Liver (tissue), 3 donors: ENCODE measurements at regions not wholly inside any gene's neighbourhood (a gene's known extent, or its start where the extent isn't known, plus 50 kb on each side); places are given as distances from the start of the nearest gene placed in this dataset.

Experiments used
- FOXA2 ChIP-seq: IDR thresholded peaks from 2 replicates; pipeline ENCODE4 v1.6.1; 2016; ENCODE audit warnings: antibody characterized with exemption
- TF ChIP-seq, protein P1 (sequence below): fragments of 150-350 bp; IDR thresholded peaks from 2 replicates; pipeline ENCODE4 v1.5.1; 2017; ENCODE audit warnings: improper control_type of control experiment, low read depth, low read length; ENCODE audit not compliant: missing input control
- TF ChIP-seq, protein P2 (sequence below): IDR thresholded peaks from 2 replicates; pipeline ENCODE4 v1.6.1; 2016; ENCODE audit warnings: antibody characterized with exemption
- TF ChIP-seq, protein P3 (sequence below): IDR thresholded peaks from 2 replicates; pipeline ENCODE4 v1.6.1; 2016; ENCODE audit warnings: antibody characterized with exemption
- donor health status: healthy.
- donor health status: healthy.

DNA sequence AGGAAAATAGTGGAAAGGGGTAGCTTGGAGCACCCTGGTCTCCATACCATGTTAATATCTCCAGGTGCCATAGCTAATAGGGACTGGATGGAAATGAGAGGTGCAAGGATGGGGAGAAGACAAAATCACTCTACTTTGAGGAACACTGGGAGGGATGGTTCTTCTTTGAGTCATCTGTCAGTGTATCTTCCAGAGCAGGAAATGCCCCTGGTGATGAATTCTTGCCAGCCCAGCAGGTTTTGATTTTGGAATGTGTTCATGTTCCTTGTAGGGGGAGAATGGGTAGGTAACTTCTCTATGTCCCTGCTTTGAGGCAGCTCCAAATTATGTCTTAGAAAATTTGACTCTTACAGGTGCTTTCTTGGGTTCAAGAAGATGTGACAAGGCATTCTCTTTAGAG, 177.0 kb upstream of the GLI3 start:
- TF ChIP-seq, protein P1, sequence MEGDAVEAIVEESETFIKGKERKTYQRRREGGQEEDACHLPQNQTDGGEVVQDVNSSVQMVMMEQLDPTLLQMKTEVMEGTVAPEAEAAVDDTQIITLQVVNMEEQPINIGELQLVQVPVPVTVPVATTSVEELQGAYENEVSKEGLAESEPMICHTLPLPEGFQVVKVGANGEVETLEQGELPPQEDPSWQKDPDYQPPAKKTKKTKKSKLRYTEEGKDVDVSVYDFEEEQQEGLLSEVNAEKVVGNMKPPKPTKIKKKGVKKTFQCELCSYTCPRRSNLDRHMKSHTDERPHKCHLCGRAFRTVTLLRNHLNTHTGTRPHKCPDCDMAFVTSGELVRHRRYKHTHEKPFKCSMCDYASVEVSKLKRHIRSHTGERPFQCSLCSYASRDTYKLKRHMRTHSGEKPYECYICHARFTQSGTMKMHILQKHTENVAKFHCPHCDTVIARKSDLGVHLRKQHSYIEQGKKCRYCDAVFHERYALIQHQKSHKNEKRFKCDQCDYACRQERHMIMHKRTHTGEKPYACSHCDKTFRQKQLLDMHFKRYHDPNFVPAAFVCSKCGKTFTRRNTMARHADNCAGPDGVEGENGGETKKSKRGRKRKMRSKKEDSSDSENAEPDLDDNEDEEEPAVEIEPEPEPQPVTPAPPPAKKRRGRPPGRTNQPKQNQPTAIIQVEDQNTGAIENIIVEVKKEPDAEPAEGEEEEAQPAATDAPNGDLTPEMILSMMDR = no peak
- TF ChIP-seq, protein P2, sequence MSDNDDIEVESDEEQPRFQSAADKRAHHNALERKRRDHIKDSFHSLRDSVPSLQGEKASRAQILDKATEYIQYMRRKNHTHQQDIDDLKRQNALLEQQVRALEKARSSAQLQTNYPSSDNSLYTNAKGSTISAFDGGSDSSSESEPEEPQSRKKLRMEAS = no peak
- TF ChIP-seq FOXA2 = no peak
- TF ChIP-seq, protein P3, sequence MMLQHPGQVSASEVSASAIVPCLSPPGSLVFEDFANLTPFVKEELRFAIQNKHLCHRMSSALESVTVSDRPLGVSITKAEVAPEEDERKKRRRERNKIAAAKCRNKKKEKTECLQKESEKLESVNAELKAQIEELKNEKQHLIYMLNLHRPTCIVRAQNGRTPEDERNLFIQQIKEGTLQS = no peak
